Brain microvascular endothelial cell (primary cell): ENCODE measurements at regions not wholly inside any gene's neighbourhood (a gene's known extent, or its start where the extent isn't known, plus 50 kb on each side); places are given as distances from the start of the nearest gene placed in this dataset.

Experiments
- DNase-seq: peaks from one replicate; pipeline ENCODE4 v3.0.0-alpha.2; 2020
- H3K27ac ChIP-seq: fragments of 250-450 bp; sonication (Bioruptor Pico); 2 replicates; pipeline ENCODE4 v1.5.1; 2020; ENCODE audit warnings: mild to moderate bottlenecking, moderate library complexity
- H3K27me3 ChIP-seq: fragments of 250-450 bp; sonication (Bioruptor Pico); replicated peaks from 2 replicates; pipeline ENCODE4 v1.5.1; 2020; ENCODE audit warnings: mild to moderate bottlenecking
- H3K36me3 ChIP-seq: fragments of 250-450 bp; sonication (Bioruptor Pico); replicated peaks from 2 replicates; pipeline ENCODE4 v1.5.1; 2020; ENCODE audit warnings: mild to moderate bottlenecking
- H3K4me3 ChIP-seq: 2 replicates; pipeline ENCODE4 v1.5.1; 2011; ENCODE audit warnings: low read depth, mild to moderate bottlenecking, control low read depth, low read length, moderate library complexity
- in situ Hi-C: cut with HindIII; loops from 2 replicates; pipeline ENCODE4 v1.10.0; 2017; ENCODE audit warnings: low sequenced_read_pairs, low pct_ligation_motif_present
- TF ChIP-seq, protein P1 (sequence below): IDR thresholded peaks from 2 replicates; pipeline ENCODE4 v1.5.1; 2011; ENCODE audit warnings: low read depth, mild to moderate bottlenecking, moderate library complexity, low read length, control low read depth, inconsistent platforms; ENCODE audit errors: missing control alignments

DNA sequence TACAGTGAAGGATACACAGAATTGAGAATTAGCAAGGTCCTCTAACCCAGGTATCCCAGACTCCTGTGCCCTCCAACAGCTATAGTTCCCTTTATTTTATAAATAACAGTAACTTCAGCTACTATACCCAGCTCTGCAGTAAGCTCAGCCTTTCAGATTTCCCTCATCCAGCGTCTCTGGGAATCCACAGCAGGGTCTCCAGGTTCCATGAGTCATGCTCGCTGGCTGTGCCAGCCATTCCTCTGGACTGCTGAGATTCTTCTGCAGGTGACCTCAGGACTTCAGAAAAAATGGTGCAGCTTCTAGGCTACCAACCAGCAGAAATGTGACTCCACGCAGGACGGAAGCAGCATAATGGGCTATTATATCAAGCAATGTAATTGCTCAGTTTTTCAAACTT is 419.3 kb downstream of the ZNF516 start:
- no peak for DNase-seq
- no peaks in the 10 kb centered on the region for H3K36me3 ChIP-seq
- no peak overlapping the region for H3K4me3 ChIP-seq
- TF ChIP-seq, protein P1, sequence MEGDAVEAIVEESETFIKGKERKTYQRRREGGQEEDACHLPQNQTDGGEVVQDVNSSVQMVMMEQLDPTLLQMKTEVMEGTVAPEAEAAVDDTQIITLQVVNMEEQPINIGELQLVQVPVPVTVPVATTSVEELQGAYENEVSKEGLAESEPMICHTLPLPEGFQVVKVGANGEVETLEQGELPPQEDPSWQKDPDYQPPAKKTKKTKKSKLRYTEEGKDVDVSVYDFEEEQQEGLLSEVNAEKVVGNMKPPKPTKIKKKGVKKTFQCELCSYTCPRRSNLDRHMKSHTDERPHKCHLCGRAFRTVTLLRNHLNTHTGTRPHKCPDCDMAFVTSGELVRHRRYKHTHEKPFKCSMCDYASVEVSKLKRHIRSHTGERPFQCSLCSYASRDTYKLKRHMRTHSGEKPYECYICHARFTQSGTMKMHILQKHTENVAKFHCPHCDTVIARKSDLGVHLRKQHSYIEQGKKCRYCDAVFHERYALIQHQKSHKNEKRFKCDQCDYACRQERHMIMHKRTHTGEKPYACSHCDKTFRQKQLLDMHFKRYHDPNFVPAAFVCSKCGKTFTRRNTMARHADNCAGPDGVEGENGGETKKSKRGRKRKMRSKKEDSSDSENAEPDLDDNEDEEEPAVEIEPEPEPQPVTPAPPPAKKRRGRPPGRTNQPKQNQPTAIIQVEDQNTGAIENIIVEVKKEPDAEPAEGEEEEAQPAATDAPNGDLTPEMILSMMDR, result no peak
- no peak overlapping the region for H3K27ac ChIP-seq
- no peaks in the 10 kb centered on the region for H3K27me3 ChIP-seq
- in situ Hi-C loops, result no loop called here

DNA sequence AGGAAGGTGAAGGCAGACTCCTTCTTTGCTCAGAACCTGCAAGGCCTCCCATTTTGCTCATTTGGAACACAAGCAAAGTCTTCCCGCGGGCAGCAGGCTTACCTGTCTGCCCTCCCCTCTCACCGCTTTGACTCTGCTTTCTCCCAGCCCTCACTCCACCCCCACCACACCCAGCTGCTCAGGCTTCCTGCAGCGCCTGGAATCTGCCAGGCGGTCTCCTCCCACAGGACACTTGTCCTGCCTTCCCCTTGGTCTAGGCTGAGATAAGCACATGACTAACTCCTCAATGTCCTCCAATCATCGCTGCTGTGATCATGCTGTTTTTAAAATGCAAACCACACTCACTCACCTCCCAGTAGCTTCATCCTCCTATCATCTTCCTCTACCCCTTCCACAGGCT is 430.0 kb downstream of the ZNF516 start:
- TF ChIP-seq, protein P1, result no peak
- H3K36me3 ChIP-seq, result no peaks in the 10 kb centered on the region
- in situ Hi-C loops, result no loop called here
- H3K27me3 ChIP-seq, result no peaks in the 10 kb centered on the region
- DNase-seq, result no peak
- no peak overlapping the region for H3K4me3 ChIP-seq
- H3K27ac ChIP-seq, result no peak overlapping the region

DNA sequence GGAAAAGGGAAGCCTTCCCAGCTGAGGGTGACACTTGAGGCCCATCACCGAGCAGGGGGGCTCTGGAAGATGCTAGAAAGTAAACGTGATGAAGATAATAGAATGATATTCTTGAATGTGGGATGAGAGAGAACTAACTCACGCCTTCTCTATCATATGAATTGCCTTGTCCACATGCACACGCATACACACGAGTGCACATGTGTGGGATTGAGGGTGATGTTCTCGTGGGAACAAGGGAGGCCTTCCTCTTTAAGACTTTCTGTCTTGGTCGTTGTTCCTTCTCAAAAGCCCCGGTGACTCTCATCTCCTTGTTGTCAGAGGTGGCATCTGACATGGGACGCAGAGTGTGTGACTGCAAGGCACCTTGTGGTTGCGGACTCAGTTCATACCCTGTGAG is 436.9 kb downstream of the ZNF516 start:
- no peaks in the 10 kb centered on the region for H3K27me3 ChIP-seq
- TF ChIP-seq, protein P1, result no peak

DNA sequence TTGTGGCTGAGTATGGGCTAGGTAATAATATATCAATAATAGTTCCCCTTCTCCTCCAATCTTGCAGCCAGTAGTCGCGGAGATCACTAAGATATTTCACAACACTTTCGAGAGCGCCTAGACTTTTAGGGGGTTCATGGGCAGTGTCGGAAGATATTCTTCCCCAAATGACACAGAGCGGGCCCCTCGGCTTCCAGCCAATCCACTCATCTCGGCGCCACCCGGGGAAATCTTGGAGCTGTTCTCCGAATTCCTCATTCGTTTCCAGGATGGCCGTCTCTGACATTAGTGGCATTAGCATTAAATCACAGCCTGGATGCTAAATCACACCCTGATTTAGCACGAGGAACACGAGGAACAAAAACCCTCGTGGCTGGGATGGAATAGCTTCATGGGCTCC is 437.7 kb downstream of the ZNF516 start:
- H3K27me3 ChIP-seq, result no peaks in the 10 kb centered on the region
- no peak overlapping the region for H3K27ac ChIP-seq
- no peak overlapping the region for H3K4me3 ChIP-seq
- TF ChIP-seq, protein P1, result no peak
- in situ Hi-C loops, result no loop called here
- no peak for DNase-seq
- H3K36me3 ChIP-seq, result no peaks in the 10 kb centered on the region

More for the DNA sequence above, 436.9 kb downstream of the ZNF516 start:
- H3K4me3 ChIP-seq, result no peak overlapping the region
- H3K27ac ChIP-seq, result no peak overlapping the region
- in situ Hi-C loops, result no loop called here
- DNase-seq, result no peak
- H3K36me3 ChIP-seq, result no peaks in the 10 kb centered on the region

DNA sequence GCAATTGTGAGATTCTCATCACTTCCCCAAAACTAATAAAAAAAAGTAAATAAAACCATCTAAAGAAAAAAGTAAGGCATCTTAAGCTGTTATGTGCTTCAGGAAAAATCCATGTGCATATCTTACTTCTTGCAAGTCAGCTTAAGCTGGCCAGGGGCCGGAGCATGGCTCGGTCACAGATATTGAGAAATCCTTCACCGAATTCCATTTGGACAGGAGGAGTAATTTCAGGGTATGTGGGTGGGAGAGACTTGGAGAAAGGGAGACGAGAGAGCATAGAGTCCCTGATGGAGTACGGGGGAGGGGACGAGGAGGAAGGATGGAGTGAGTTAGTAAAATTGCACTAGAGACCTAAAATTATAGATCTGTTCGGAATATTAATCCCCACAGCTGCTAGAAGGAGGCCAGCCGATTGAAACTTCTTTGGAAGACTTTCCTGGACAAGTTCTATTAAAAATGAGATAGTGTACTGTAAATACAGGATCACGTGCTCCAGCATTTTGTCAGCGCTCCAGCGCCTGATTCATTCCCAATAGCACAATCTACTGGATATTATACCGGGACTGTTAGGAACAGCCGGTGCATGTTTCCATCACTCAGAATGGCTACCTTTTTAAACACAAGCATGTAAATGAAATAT is 438.5 kb downstream of the ZNF516 start:
- TF ChIP-seq, protein P1, result no peak
- in situ Hi-C loops, result no loop called here
- DNase-seq, result no peak

DNA sequence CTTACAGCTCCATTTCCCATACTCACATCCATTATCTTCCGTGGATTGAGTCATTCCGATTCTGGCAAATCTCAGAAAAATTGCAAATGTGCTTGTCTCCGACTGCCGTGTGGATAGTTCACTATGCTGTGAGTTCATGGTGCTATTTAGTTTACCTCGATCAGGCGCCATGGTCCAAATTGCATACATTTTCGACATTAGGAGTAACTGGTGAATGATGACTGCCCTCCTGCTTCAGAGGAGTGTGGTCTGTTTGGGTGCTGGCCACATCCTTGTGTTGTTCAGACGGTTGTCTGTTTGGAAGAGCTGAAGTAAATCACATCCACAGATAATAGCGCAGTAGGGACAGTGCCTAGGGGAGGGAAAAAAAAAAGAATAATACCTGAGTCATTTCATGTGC is 439.5 kb downstream of the ZNF516 start:
- TF ChIP-seq, protein P1, result no peak
- no peaks in the 10 kb centered on the region for H3K36me3 ChIP-seq
- H3K27ac ChIP-seq, result no peak overlapping the region
- in situ Hi-C loops, result no loop called here
- DNase-seq, result no peak
- H3K4me3 ChIP-seq, result no peak overlapping the region
- no peaks in the 10 kb centered on the region for H3K27me3 ChIP-seq

More for the DNA sequence above, 438.5 kb downstream of the ZNF516 start:
- no peaks in the 10 kb centered on the region for H3K27me3 ChIP-seq
- H3K36me3 ChIP-seq, result no peaks in the 10 kb centered on the region
- no peak overlapping the region for H3K27ac ChIP-seq
- H3K4me3 ChIP-seq, result no peak overlapping the region
